GM12878 (cell line): ENCODE measurements at regions not wholly inside any gene's neighbourhood (a gene's known extent, or its start where the extent isn't known, plus 50 kb on each side); places are given as distances from the start of the nearest gene placed in this dataset.
"Not testable (repeated sequence)": the region's sequence is repeated elsewhere in the genome, so short reads cannot be mapped to it uniquely, and the experiment has no call there.

ENCODE experiments used
- ATAC-seq: fragments of 200-7000 bp; cut with Tn5 transposase; 3 replicates; pipeline ENCODE4 v1.9.1; 2020; ENCODE audit warnings: mild to moderate bottlenecking, moderate library complexity
- BruUV-seq: library from RNA; stranded (reverse); fragments of 400-500 nt; replicated peaks from 2 replicates; lab custom pipeline; 2021; lab: Mats Ljungman, UMichigan
- CTCF ChIA-PET: fragments of 300-600 bp; sonication (Branson Sonifier 250); formaldehyde crosslinking; extraction: SDS; loops from one replicate; lab custom pipeline; 2021; ENCODE audit warnings: inconsistent platforms; lab: Yijun Ruan, JAX
- POLR2A ChIA-PET: fragments of 350-600 bp; formaldehyde crosslinking; extraction: SDS; loops from one replicate; lab custom pipeline; 2021; ENCODE audit warnings: inconsistent platforms; lab: Charles Lee
- RAD21 ChIA-PET: fragments of 300-600 bp; sonication (Branson Sonifier 250); formaldehyde crosslinking; loops from one replicate; lab custom pipeline; 2023; ENCODE audit warnings: antibody characterized with exemption; ENCODE audit not compliant: unreplicated experiment; lab: Charles Lee
- SMC1A ChIA-PET: fragments of 300-600 bp; sonication (Branson Sonifier 250); formaldehyde crosslinking; loops from one replicate; lab custom pipeline; 2023; ENCODE audit not compliant: unreplicated experiment, uncharacterized antibody; lab: Charles Lee
- DNase-seq: peaks from one replicate; pipeline ENCODE4 v3.0.0-alpha.2; 2011; ENCODE audit warnings: low read depth, low spot score
- FAIRE-seq: peaks from 3 replicates; lab custom pipeline; 2011; peaks lifted over from hg19 to GRCh38; lab: Jason Lieb, UNC
- H2AFZ ChIP-seq: 2 replicates; pipeline ENCODE4 v1.6.0; 2011; ENCODE audit warnings: low read depth, low read length, control low read depth; ENCODE audit not compliant: control insufficient read depth
- H3K27ac ChIP-seq: 2 replicates; pipeline ENCODE4 v1.5.1; 2011; ENCODE audit warnings: control low read depth; ENCODE audit not compliant: control insufficient read depth, insufficient read depth
- H3K27me3 ChIP-seq, 2 experiments: replicated peaks in 1 of 2; 2 replicates each; pipeline versions ENCODE4 v1.6.0 to v1.6.1; 2011; ENCODE audit warnings: low read length in 1 of 2; ENCODE audit not compliant: control insufficient read depth in 2 of 2, insufficient read depth in 2 of 2
- H3K36me3 ChIP-seq, 2 experiments: 2 replicates each; pipeline ENCODE4 v1.5.1; 2011; ENCODE audit warnings: low read length in 1 of 2; ENCODE audit not compliant: control insufficient read depth in 2 of 2, insufficient read depth in 2 of 2
- H3K4me1 ChIP-seq: 2 replicates; pipeline ENCODE4 v1.6.1; 2011; ENCODE audit warnings: mild to moderate bottlenecking, low read length, moderate library complexity, mixed read lengths; ENCODE audit not compliant: control insufficient read depth, insufficient read depth
- H3K4me2 ChIP-seq: 2 replicates; pipeline ENCODE4 v1.6.0; 2011; ENCODE audit warnings: control low read depth; ENCODE audit not compliant: control insufficient read depth, insufficient read depth
- H3K4me3 ChIP-seq: fragments of 200-600 bp; sonication (generic); 2 replicates; pipeline ENCODE4 v1.5.1; 2016
- H3K79me2 ChIP-seq: 2 replicates; pipeline ENCODE4 v1.6.0; 2011; ENCODE audit warnings: low read length; ENCODE audit not compliant: control insufficient read depth, insufficient read depth
- H3K9ac ChIP-seq: 2 replicates; pipeline ENCODE4 v1.8.0; 2011; ENCODE audit warnings: low read length, control low read depth, mixed read lengths; ENCODE audit not compliant: control insufficient read depth, insufficient read depth
- H3K9me3 ChIP-seq: replicated peaks from 3 replicates; pipeline ENCODE4 v1.5.1; 2011; ENCODE audit warnings: mild to moderate bottlenecking, low read length; ENCODE audit not compliant: control insufficient read depth, insufficient read depth
- H4K20me1 ChIP-seq: 2 replicates; pipeline ENCODE4 v1.6.0; 2011; ENCODE audit not compliant: control insufficient read depth, insufficient read depth
- SP1 ChIP-seq: IDR thresholded peaks from one replicate; pipeline ENCODE4 v1.6.1; 2011; ENCODE audit warnings: low read depth, low read length
- WGBS: methylation state at CpG from one replicate; pipeline ENCODE4 v1.1.6; 2016; ENCODE audit warnings: low lambda C conversion rate; ENCODE audit not compliant: insufficient replicate concordance, insufficient coverage; ENCODE audit errors: missing lambda C conversion rate; 5-methylcytosine and 5-hydroxymethylcytosine counted together
- in situ Hi-C: fragments of 300-500 bp; cut with MboI; formaldehyde crosslinking; loops from 9 replicates; pipeline ENCODE4 v1.14.3; 2018; ENCODE audit warnings: mixed read lengths
- intact Hi-C: fragments of 100-400 bp; cut with micrococcal nuclease; formaldehyde crosslinking; loops from one replicate; pipeline ENCODE4 v1.14.2; 2022; ENCODE audit not compliant: unreplicated experiment
- TF ChIP-seq, protein P1 (sequence below): fragments of 450-650 bp; IDR thresholded peaks from 2 replicates; pipeline ENCODE4 v1.6.1; 2018; ENCODE audit warnings: mild to moderate bottlenecking, low read depth, moderate library complexity; ENCODE audit not compliant: partially characterized antibody

GRCh38 chr16:75965504-75966374 is 239.4 kb upstream of the CPHXL start:
- H3K9ac ChIP-seq, result no peak overlapping the region
- BruUV-seq, result no TSS peak
- no peaks in the 10 kb centered on the region for H3K9me3 ChIP-seq
- CTCF ChIA-PET, result no interaction called here
- in situ Hi-C loops, result no loop called here
- no peaks in the 10 kb centered on the region for H3K79me2 ChIP-seq
- no peaks in the 10 kb centered on the region for H3K36me3 ChIP-seq
- RAD21 ChIA-PET, result no interaction called here
- no peak overlapping the region for H2AFZ ChIP-seq
- POLR2A ChIA-PET, result interaction anchor here (0.6 kb wide), 1 partner anchor 476 kb away, joined by 6 read pairs; no protein-coding TSS in a partner anchor
- ATAC-seq, result no peak
- no peak overlapping the region for H3K27ac ChIP-seq
- no peak overlapping the region for H3K4me3 ChIP-seq
- H4K20me1 ChIP-seq, result no peaks in the 10 kb centered on the region
- SMC1A ChIA-PET, result no interaction called here
- no peak for DNase-seq
- H3K4me2 ChIP-seq, result no peak overlapping the region
- TF ChIP-seq, protein P1, sequence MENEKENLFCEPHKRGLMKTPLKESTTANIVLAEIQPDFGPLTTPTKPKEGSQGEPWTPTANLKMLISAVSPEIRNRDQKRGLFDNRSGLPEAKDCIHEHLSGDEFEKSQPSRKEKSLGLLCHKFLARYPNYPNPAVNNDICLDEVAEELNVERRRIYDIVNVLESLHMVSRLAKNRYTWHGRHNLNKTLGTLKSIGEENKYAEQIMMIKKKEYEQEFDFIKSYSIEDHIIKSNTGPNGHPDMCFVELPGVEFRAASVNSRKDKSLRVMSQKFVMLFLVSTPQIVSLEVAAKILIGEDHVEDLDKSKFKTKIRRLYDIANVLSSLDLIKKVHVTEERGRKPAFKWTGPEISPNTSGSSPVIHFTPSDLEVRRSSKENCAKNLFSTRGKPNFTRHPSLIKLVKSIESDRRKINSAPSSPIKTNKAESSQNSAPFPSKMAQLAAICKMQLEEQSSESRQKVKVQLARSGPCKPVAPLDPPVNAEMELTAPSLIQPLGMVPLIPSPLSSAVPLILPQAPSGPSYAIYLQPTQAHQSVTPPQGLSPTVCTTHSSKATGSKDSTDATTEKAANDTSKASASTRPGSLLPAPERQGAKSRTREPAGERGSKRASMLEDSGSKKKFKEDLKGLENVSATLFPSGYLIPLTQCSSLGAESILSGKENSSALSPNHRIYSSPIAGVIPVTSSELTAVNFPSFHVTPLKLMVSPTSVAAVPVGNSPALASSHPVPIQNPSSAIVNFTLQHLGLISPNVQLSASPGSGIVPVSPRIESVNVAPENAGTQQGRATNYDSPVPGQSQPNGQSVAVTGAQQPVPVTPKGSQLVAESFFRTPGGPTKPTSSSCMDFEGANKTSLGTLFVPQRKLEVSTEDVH, result no peak
- TF ChIP-seq SP1, result no peak
- intact Hi-C loops, result no loop called here
- WGBS, result 100% methylated on average over 1 of the region's 1 CpG
- H3K27me3 ChIP-seq, result no peaks in the 10 kb centered on the region
- H3K4me1 ChIP-seq, result no peaks in the 10 kb centered on the region
- FAIRE-seq, result no peak

GRCh38 chr16:75969120-75969519 is 242.8 kb upstream of the CPHXL start:
- H3K4me1 ChIP-seq, CTCF ChIA-PET, H3K27me3 ChIP-seq, in situ Hi-C loops, SMC1A ChIA-PET, H4K20me1 ChIP-seq, H3K79me2 ChIP-seq, H3K4me3 ChIP-seq, RAD21 ChIA-PET, FAIRE-seq, H3K4me2 ChIP-seq, H3K27ac ChIP-seq, ATAC-seq, H3K36me3 ChIP-seq, intact Hi-C loops, POLR2A ChIA-PET, H3K9me3 ChIP-seq, H2AFZ ChIP-seq, BruUV-seq, DNase-seq, H3K9ac ChIP-seq: not testable (repeated sequence)
- 61% methylated on average over 5 of the region's 6 CpGs for WGBS
